Urinary bladder (tissue), 3 donors: ENCODE measurements at regions not wholly inside any gene's neighbourhood (a gene's known extent, or its start where the extent isn't known, plus 50 kb on each side); places are given as distances from the start of the nearest gene placed in this dataset.

ENCODE experiments used
- DNase-seq: peaks from one replicate; pipeline ENCODE4 v3.0.0-alpha.2; 2015; ENCODE audit errors: extremely low spot score
- H3K27ac ChIP-seq: one replicate; pipeline ENCODE4 v1.5.1; 2013; ENCODE audit warnings: low read depth, mild to moderate bottlenecking, moderate library complexity
- H3K36me3 ChIP-seq: one replicate; pipeline ENCODE4 v1.6.1; 2013; ENCODE audit warnings: mild to moderate bottlenecking, moderate library complexity; ENCODE audit not compliant: insufficient read depth
- H3K4me1 ChIP-seq: one replicate; pipeline ENCODE4 v1.6.1; 2013; ENCODE audit warnings: mild to moderate bottlenecking, moderate library complexity; ENCODE audit not compliant: insufficient read depth
- H3K4me3 ChIP-seq: one replicate; pipeline ENCODE4 v1.5.1; 2013; ENCODE audit warnings: low read depth, low read length
- WGBS: extraction: QIAGEN DNeasy Blood & Tissue Kit; methylation state at CpG from one replicate; pipeline ENCODE4 v1.1.7; 2013; 5-methylcytosine and 5-hydroxymethylcytosine counted together
- donor health status: healthy with polysubstance abuse.
- donor health status: healthy.

DNA sequence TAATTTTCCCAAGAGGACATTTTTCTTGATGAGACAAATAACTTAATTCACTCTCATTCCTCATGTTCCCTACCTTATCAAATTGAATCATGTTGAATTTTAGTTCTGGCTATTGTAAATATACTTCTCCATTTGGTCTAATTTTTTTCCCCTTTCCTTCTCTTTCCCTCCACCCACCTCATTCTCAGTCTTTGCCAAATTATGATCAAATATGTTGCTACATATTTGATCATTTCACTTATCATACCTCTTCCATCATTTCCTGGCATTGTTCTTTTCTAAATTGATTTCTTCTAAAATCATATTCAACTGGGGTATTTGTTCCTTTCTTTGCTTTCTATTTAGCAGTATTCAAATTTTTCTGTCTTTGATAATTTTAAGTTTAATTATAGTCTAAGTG lies 52.3 kb downstream of the HDGFL1 start:
- H3K27ac ChIP-seq = no peak overlapping the region
- H3K36me3 ChIP-seq = no peaks in the 10 kb centered on the region
- H3K4me3 ChIP-seq = no peak overlapping the region
- DNase-seq = no peak
- H3K4me1 ChIP-seq = no peaks in the 10 kb centered on the region

DNA sequence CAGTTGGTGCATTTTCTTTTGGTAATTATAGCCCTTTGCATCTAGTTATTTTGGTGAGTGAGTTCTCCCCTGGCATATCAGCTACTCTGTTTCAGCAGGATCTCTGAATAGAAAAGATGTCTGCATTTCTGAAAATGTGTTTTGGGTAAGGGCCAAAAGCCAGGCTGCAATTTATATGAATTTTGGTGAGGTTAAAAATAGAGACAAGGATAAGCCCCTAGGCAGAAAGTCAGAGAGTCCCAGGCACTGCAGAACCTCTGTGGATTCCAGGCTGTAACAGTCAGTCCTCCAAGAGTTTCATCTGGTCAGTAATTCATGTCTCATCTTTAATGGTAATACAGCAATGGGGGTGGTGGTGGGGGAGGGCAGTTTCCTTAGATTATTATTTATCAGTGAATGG lies 53.0 kb downstream of the HDGFL1 start:
- H3K4me3 ChIP-seq = no peak overlapping the region
- no peaks in the 10 kb centered on the region for H3K36me3 ChIP-seq
- no peak for DNase-seq
- H3K27ac ChIP-seq = no peak overlapping the region
- H3K4me1 ChIP-seq = no peaks in the 10 kb centered on the region

DNA sequence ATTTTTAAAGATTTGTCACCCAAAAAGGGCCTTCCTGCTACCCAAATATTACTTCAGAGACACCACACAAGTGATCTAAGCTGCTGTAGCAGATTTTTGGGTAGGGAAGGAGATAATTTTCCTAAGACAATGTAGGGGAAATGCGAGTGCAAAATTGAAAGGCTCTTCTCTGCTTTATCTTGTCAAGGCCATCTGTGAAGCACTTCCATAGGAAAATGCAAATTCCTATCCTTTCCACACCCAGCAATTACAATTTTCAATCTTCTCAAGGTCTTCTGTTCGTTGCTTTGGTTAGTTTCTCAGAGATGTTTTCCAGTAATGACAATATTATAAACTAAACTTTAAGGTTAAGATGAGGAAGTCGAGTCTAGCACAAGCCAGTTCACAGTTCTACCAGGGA lies 53.4 kb downstream of the HDGFL1 start:
- Histone ChIP-seq H3K4me1 (no peaks in the 10 kb centered on the region), H3K27ac (no peak overlapping the region), H3K36me3 (no peaks in the 10 kb centered on the region), H3K4me3 (no peak overlapping the region)
- no peak for DNase-seq
- 91% methylated on average over 3 of the region's 3 CpGs for WGBS

DNA sequence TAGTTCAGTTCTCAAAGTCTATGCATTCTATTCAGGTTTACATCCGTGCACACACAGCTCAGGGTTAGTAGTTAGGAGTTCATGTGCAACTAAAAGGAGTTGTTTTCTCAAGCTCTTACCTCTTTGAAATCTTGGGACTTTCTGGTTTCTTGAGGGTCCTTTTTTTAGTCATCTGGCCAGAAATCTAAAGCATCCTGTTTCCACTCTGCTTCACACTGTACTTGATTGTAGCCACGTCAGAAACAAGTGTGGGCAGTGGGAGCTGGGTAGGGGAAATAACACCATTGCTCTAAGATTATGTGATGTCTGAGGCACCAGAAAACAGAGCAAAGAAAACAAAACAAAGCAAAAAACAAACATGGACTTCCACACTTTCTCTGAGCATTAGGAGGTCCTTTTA lies 58.3 kb downstream of the HDGFL1 start:
- no peak overlapping the region for H3K27ac ChIP-seq
- WGBS = 96% methylated on average over 2 of the region's 2 CpGs
- H3K4me1 ChIP-seq = no peaks in the 10 kb centered on the region
- no peak overlapping the region for H3K4me3 ChIP-seq
- no peaks in the 10 kb centered on the region for H3K36me3 ChIP-seq
- no peak for DNase-seq

DNA sequence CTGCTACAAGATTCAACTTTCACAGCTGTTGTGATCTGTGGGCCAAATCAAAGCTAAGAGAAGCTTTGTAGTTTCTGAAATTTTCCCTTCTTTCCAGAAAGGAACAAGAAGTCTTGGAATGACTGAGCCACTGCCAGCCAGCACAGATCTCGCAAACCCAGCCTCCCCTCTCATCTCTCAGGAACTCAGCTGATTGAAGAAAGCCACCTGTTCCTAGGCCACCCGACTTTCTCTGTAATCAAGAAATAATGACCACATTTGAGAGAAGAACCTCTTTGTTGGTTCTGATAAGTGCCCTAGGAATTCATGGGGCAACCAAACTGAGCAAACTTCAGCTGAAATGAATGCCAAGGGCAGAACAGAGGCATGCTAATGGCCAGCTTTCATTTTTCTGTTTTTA lies 61.7 kb downstream of the HDGFL1 start:
- no peak for DNase-seq
- no peaks in the 10 kb centered on the region for H3K4me1 ChIP-seq
- H3K36me3 ChIP-seq = no peaks in the 10 kb centered on the region
- no peak overlapping the region for H3K4me3 ChIP-seq
- WGBS = 30% methylated on average over 2 of the region's 2 CpGs
- no peak overlapping the region for H3K27ac ChIP-seq

DNA sequence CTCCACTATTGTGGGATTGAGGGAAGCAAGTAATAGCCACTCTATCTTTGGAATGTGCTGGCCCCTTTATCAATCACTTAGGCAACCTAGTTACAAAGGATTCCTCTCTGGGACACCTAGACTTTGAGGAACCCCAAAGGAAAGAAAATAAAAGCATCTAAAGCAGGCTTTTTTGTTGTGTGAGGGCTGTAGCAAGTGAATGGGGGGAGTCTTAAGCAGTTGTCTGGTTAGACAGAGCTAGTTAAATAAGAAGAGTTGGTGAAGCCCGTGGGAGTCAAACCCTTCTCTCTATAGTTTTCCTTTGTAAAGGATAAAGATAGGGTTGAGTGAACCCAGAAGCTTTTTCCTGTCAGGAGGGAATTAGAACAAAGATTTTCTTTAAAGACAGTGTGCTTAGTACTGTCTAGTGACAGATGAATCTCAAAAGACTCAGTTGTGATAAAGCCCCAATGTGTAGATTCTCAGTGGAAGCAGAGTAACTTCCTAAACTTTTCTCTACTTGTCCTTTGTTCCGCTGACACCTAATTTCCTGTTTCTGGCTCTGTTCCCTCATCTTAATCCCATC lies 63.3 kb downstream of the HDGFL1 start:
- H3K4me1 ChIP-seq = no peaks in the 10 kb centered on the region
- no peak for DNase-seq
- H3K4me3 ChIP-seq = no peak overlapping the region
- no peak overlapping the region for H3K27ac ChIP-seq
- H3K36me3 ChIP-seq = no peaks in the 10 kb centered on the region
- WGBS = 95% methylated on average over 2 of the region's 2 CpGs

DNA sequence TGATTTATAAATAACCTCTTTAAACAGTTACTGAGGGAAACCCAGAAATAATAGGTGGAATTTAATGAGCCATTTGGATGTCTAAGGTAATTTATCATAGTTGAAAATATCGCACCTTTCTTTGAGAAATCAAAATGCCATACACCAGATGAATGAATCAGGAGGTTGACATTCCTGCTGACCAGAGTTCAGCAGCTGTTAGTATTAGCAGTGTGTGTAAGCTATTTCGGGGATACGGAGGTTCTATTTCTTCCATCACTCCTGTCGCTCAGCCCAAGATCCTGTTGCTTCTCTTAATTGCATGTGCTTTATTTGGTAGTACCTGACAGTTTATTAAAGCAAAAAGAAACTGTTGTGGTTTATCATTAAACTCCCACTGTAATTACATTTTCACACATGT lies 67.1 kb downstream of the HDGFL1 start:
- no peak overlapping the region for H3K4me3 ChIP-seq
- no peak overlapping the region for H3K27ac ChIP-seq
- DNase-seq = no peak
- no peaks in the 10 kb centered on the region for H3K36me3 ChIP-seq
- no peaks in the 10 kb centered on the region for H3K4me1 ChIP-seq
- WGBS = 75% methylated on average over 4 of the region's 4 CpGs

DNA sequence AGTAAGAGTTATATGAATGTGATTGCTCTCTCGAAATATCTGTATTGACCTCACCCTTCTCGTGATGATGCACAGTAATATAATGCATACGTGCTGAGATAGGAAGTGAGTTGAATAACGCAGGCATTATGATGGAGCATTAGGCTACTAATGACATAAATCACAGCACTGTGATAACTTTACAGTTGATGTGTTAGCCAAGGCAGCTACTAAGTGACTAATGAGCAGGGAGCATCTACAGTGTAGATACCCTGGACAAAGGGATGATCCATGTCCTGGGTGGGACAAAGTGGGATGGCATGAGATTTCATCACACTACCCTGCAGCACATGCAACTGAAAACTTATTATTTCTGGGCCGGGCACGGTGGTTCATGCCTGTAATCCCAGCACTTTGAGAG lies 68.4 kb downstream of the HDGFL1 start:
- DNase-seq = no peak
- H3K27ac ChIP-seq = no peak overlapping the region
- no peaks in the 10 kb centered on the region for H3K36me3 ChIP-seq
- H3K4me3 ChIP-seq = no peak overlapping the region
- H3K4me1 ChIP-seq = no peaks in the 10 kb centered on the region
- 97% methylated on average over 6 of the region's 6 CpGs for WGBS

- no peaks in the 10 kb centered on the region for H3K4me1 ChIP-seq
- no peak overlapping the region for H3K27ac ChIP-seq
- 82% methylated on average over 3 of the region's 3 CpGs for WGBS
- no peak overlapping the region for H3K4me3 ChIP-seq
- DNase-seq = no peak
- no peaks in the 10 kb centered on the region for H3K36me3 ChIP-seq
These were observed 69.0 kb downstream of the HDGFL1 start for GRCh38 chr6:22638320-22638719.

DNA sequence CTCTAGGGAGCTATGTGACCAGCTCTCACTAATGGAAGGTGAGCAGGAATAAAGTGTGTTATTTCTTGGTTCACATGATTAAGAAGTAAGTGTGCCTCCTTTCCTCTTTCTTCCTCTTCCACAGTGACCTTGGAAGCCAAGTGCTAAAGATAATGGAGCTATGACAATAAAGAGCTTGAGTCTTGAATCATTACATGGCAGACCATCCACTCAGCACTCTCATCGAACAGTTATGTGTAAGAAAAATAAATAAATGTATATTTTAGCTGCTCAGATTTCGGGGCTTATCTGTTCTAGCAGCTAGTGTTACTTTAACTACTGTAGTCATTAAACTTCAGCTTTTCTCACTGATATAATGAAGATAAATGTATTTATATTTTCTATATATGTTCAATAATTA lies 72.9 kb downstream of the HDGFL1 start:
- 80% methylated on average over 2 of the region's 2 CpGs for WGBS
- no peaks in the 10 kb centered on the region for H3K36me3 ChIP-seq
- no peaks in the 10 kb centered on the region for H3K4me1 ChIP-seq
- no peak overlapping the region for H3K27ac ChIP-seq
- H3K4me3 ChIP-seq = no peak overlapping the region
- no peak for DNase-seq

DNA sequence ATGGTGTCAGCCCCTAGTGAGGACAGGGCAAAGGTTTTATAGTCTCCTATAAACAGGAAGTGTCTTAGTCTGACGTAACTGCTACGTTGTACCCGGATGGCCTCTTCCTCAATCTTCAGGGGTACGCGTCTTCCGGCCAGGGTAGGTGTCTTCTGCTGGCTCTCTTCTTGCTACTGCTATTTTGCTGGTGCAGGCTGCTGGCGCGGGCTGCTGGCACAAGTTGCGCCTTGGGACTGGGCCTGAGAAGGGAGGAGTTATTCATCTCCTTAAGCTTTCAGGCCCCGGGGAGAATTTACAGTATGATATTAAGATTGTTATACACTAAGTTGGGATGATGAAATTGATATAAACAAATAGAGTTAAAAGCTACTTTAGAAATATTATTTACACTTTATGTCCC lies 74.4 kb downstream of the HDGFL1 start:
- Histone ChIP-seq H3K4me3 (no peak overlapping the region), H3K27ac (no peak overlapping the region), H3K36me3 (no peaks in the 10 kb centered on the region), H3K4me1 (no peaks in the 10 kb centered on the region)
- WGBS = 46% methylated on average over 10 of the region's 10 CpGs
- DNase-seq = no peak

GRCh38 chr6:22647719-22648118 lies 78.4 kb downstream of the HDGFL1 start:
- H3K27ac ChIP-seq = no peak overlapping the region
- no peaks in the 10 kb centered on the region for H3K36me3 ChIP-seq
- no peak overlapping the region for H3K4me3 ChIP-seq
- WGBS = 56% methylated on average over 3 of the region's 3 CpGs
- no peaks in the 10 kb centered on the region for H3K4me1 ChIP-seq
- no peak for DNase-seq

DNA sequence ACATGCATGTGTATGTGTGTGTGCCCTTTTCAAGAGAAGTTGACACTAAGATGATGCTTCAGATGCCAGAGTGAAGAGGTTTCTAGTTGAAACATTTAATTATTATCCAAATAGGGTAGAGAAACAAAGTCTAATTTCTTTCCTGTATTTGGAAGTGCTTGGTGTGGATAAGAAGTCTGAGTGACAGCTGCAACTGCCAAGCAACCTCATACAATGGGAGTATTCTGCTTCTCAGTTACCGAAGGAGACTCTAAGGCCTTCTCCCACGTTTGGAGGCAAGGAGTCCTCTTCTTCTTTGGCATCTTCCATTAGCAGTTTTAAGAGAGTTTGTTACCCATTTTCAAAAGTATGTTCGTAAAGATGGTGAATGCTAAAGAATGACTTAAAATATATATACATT lies 82.4 kb downstream of the HDGFL1 start:
- no peaks in the 10 kb centered on the region for H3K4me1 ChIP-seq
- H3K27ac ChIP-seq = no peak overlapping the region
- H3K4me3 ChIP-seq = no peak overlapping the region
- WGBS = 90% methylated on average over 3 of the region's 3 CpGs
- H3K36me3 ChIP-seq = no peaks in the 10 kb centered on the region
- DNase-seq = no peak

- DNase-seq = no peak
- no peak overlapping the region for H3K27ac ChIP-seq
- H3K36me3 ChIP-seq = no peaks in the 10 kb centered on the region
- no peak overlapping the region for H3K4me3 ChIP-seq
- H3K4me1 ChIP-seq = no peaks in the 10 kb centered on the region
- WGBS = 63% methylated on average over 7 of the region's 7 CpGs
These were observed 84.7 kb downstream of the HDGFL1 start for GRCh38 chr6:22653980-22654610.
